ENCODE measurements at regions not wholly inside any gene's neighbourhood (a gene's known extent, or its start where the extent isn't known, plus 50 kb on each side); places are given as distances from the start of the nearest gene placed in this dataset.

- DNase-seq: no peak
Observed at GRCh38 chr3:96039632-96040031, 774.8 kb upstream of the EPHA6 start.

GRCh38 chr3:96059301-96059700 lies 755.1 kb upstream of the EPHA6 start:
- DNase-seq: no peak

GRCh38 chr3:96069065-96069464 lies 745.3 kb upstream of the EPHA6 start:
- DNase-seq: no peak

- peak; percentile 41 for DNase-seq
Observed at GRCh38 chr3:96070678-96071077, 743.7 kb upstream of the EPHA6 start.

DNA sequence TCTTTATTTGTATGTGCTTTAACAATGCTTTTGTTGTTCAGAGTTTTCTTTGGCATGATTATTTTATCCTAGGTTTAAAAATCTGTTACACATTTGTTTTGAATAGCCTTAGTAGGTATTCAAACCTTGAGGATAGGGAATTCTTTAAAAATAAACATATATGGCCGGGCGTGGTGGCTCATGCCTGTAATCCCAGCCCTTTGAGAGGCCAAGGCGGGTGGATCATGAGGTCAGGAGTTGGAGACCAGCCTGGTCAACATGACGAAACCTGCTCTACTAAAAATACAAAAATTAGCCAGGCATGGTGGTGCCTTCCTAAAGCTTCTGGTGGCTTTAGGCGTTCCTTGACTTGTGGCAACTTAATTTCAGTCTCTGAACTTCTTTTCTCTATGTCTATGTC lies 743.3 kb upstream of the EPHA6 start:
- DNase-seq: no peak

DNA sequence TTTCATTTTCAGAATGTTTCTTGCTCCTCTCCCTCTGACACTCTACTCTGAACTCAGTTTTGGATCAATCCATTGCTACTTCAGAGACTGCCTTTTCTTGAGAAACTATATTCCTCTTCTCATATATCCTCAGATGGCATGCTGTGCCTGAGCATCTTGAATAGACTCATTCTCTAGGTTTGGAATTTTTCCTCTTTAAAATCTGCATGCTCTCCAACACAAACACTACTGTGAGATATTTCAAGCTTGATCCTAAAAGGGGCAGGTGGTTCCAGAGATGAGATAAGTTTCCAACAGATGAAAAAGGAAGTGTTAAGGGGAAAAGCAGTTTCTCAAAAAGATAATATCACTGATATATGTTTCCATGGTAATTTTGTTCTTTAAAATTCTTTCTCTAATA lies 742.2 kb upstream of the EPHA6 start:
- DNase-seq: no peak

- DNase-seq: no peak
Observed at GRCh38 chr3:96083610-96084009, 730.8 kb upstream of the EPHA6 start.

- DNase-seq: no peak
Observed at GRCh38 chr3:96086018-96086417, 728.4 kb upstream of the EPHA6 start.

DNA sequence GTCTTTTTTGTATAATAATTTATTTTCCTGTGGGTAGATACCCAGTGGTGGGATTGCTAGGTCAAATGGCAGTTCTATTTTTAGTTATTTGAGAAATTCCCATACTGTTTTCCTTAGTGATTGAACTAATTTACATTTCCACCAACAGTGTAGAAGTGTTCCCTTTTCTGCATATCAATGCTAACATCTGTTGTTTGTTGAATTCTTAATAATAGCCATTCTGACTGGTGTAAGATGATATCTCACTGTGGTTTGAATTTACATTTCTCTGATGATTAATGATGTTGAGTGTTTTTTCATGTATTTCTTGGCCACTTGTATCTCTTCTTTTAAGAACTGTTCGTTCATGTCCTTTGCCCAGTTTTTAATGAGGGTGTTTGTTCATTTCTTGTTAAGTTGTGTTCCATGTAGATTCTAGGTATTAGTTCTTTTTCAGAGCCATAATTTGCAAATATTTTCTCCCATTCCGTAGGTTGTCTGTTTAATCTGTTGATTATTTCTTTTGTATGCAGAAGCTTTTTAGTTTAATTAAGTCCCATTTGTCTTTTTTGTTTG lies 713.3 kb upstream of the EPHA6 start:
- peak; percentile 76 for DNase-seq

- no peak for DNase-seq
Observed at GRCh38 chr3:96106701-96107100, 707.7 kb upstream of the EPHA6 start.
